ENCODE measurements at regions not wholly inside any gene's neighbourhood (a gene's known extent, or its start where the extent isn't known, plus 50 kb on each side); places are given as distances from the start of the nearest gene placed in this dataset.

GRCh38 chrX:39409246-39409917 is 608.1 kb downstream of the MID1IP1 start:
- TF ChIP-seq EZH2 (IDR thresholded peaks at IDR 0.05; ENCODE audit: insufficient read depth, poor library complexity, severe bottlenecking) (no peak), EZH2phosphoT487 (IDR thresholded peaks at IDR 0.05; ENCODE audit: insufficient read depth, low read depth) (no peak)
